ENCODE measurements at regions not wholly inside any gene's neighbourhood (a gene's known extent, or its start where the extent isn't known, plus 50 kb on each side); places are given as distances from the start of the nearest gene placed in this dataset.

- TF ChIP-seq CTCF (IDR thresholded peaks at IDR 0.05) (no peak), POLR2A (IDR thresholded peaks at IDR 0.05) (no peak)
These were observed 294.1 kb downstream of the GLRX3 start for GRCh38 chr10:130430291-130430690.
